Upper lobe of left lung (tissue), 4 donors: ENCODE measurements at regions not wholly inside any gene's neighbourhood (a gene's known extent, or its start where the extent isn't known, plus 50 kb on each side); places are given as distances from the start of the nearest gene placed in this dataset.

Source experiments
- POLR2A ChIP-seq, 4 donors: fragments of 450-650 bp; IDR thresholded peaks; one replicate each; pipeline ENCODE4 v1.5.1; 2016 to 2017; ENCODE audit warnings: antibody characterized with exemption in 4 of 4, mild to moderate bottlenecking in 2 of 4
- POLR2AphosphoS5 ChIP-seq, 2 donors: sonication (generic); formaldehyde crosslinking; IDR thresholded peaks; one replicate each; pipeline ENCODE4 v1.5.1; 2017; ENCODE audit warnings: antibody characterized with exemption in 2 of 2
- TF ChIP-seq, protein P1 (sequence below), 6 experiments: fragments of 450-650 bp in 4 of 6; fragments of 200-600 bp in 2 of 6; sonication (generic) in 2 of 6; IDR thresholded peaks; one replicate each; pipeline ENCODE4 v1.5.1; 2016 to 2019; ENCODE audit warnings: antibody characterized with exemption in 6 of 6

- TF ChIP-seq, protein P1, sequence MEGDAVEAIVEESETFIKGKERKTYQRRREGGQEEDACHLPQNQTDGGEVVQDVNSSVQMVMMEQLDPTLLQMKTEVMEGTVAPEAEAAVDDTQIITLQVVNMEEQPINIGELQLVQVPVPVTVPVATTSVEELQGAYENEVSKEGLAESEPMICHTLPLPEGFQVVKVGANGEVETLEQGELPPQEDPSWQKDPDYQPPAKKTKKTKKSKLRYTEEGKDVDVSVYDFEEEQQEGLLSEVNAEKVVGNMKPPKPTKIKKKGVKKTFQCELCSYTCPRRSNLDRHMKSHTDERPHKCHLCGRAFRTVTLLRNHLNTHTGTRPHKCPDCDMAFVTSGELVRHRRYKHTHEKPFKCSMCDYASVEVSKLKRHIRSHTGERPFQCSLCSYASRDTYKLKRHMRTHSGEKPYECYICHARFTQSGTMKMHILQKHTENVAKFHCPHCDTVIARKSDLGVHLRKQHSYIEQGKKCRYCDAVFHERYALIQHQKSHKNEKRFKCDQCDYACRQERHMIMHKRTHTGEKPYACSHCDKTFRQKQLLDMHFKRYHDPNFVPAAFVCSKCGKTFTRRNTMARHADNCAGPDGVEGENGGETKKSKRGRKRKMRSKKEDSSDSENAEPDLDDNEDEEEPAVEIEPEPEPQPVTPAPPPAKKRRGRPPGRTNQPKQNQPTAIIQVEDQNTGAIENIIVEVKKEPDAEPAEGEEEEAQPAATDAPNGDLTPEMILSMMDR (IDR thresholded peaks at IDR 0.05), result no peak
- TF ChIP-seq POLR2AphosphoS5 (IDR thresholded peaks at IDR 0.05) (no peak), POLR2A (IDR thresholded peaks at IDR 0.05) (no peak)
Observed at GRCh38 chr3:173255555-173255954, 114.5 kb upstream of the SPATA16 start.
